ENCODE measurements at regions not wholly inside any gene's neighbourhood (a gene's known extent, or its start where the extent isn't known, plus 50 kb on each side); places are given as distances from the start of the nearest gene placed in this dataset.
A peak's percentile ranks its signal among the peaks of the same experiment; 100 is the strongest.

- H3K4me3 ChIP-seq (ENCODE audit: low read length), result no peak overlapping the region
- H3K9me3 ChIP-seq (ENCODE audit: control insufficient read depth, low read length), result no peaks in the 10 kb centered on the region
- DNase-seq (ENCODE audit: low read depth), result no peak
- H3K36me3 ChIP-seq (ENCODE audit: control insufficient read depth, insufficient read depth, low read length, severe bottlenecking), result no peaks in the 10 kb centered on the region
- H3K27me3 ChIP-seq (replicated peaks; ENCODE audit: control insufficient read depth, insufficient read depth, low read length), result no peaks in the 10 kb centered on the region
- no peaks in the 10 kb centered on the region for H3K4me1 ChIP-seq (ENCODE audit: control insufficient read depth, insufficient read depth, low read length)
- no peak overlapping the region for H3K9ac ChIP-seq (ENCODE audit: low read length)
These were observed 279.9 kb upstream of the UMPS start for GRCh38 chr3:124450366-124450765.

- H3K4me1 ChIP-seq (ENCODE audit: control insufficient read depth, insufficient read depth, low read length), result peaks cover 3% of the 10 kb centered on the region
These were observed 278.5 kb upstream of the UMPS start for GRCh38 chr3:124451630-124452317.

GRCh38 chr3:124453189-124453588 lies 277.1 kb upstream of the UMPS start:
- H3K27me3 ChIP-seq (replicated peaks; ENCODE audit: control insufficient read depth, insufficient read depth, low read length), result no peaks in the 10 kb centered on the region
- DNase-seq (ENCODE audit: low read depth), result no peak

More at GRCh38 chr3:124451630-124452317, 278.5 kb upstream of the UMPS start:
- no peak for DNase-seq (ENCODE audit: low read depth)
- Histone ChIP-seq H3K36me3 (ENCODE audit: control insufficient read depth, insufficient read depth, low read length, severe bottlenecking) (no peaks in the 10 kb centered on the region), H3K9ac (ENCODE audit: low read length) (no peak overlapping the region), H3K27me3 (replicated peaks; ENCODE audit: control insufficient read depth, insufficient read depth, low read length) (no peaks in the 10 kb centered on the region), H3K9me3 (ENCODE audit: control insufficient read depth, low read length) (no peaks in the 10 kb centered on the region), H3K4me3 (ENCODE audit: low read length) (no peak overlapping the region)

GRCh38 chr3:124455891-124456290 lies 274.4 kb upstream of the UMPS start:
- DNase-seq (ENCODE audit: low read depth), result peak; percentile 6
- Histone ChIP-seq H3K4me1 (ENCODE audit: control insufficient read depth, insufficient read depth, low read length) (peaks cover 3% of the 10 kb centered on the region), H3K27me3 (replicated peaks; ENCODE audit: control insufficient read depth, insufficient read depth, low read length) (no peaks in the 10 kb centered on the region), H3K36me3 (ENCODE audit: control insufficient read depth, insufficient read depth, low read length, severe bottlenecking) (no peaks in the 10 kb centered on the region), H3K9ac (ENCODE audit: low read length) (no peak overlapping the region), H3K4me3 (ENCODE audit: low read length) (no peak overlapping the region), H3K9me3 (ENCODE audit: control insufficient read depth, low read length) (no peaks in the 10 kb centered on the region)

More at GRCh38 chr3:124453189-124453588, 277.1 kb upstream of the UMPS start:
- Histone ChIP-seq H3K4me3 (ENCODE audit: low read length) (no peak overlapping the region), H3K36me3 (ENCODE audit: control insufficient read depth, insufficient read depth, low read length, severe bottlenecking) (no peaks in the 10 kb centered on the region), H3K9me3 (ENCODE audit: control insufficient read depth, low read length) (no peaks in the 10 kb centered on the region), H3K9ac (ENCODE audit: low read length) (no peak overlapping the region), H3K4me1 (ENCODE audit: control insufficient read depth, insufficient read depth, low read length) (peaks cover 3% of the 10 kb centered on the region)

GRCh38 chr3:124456506-124456905 lies 273.7 kb upstream of the UMPS start:
- peaks cover 3% of the 10 kb centered on the region for H3K4me1 ChIP-seq (ENCODE audit: control insufficient read depth, insufficient read depth, low read length)
- H3K9me3 ChIP-seq (ENCODE audit: control insufficient read depth, low read length), result no peaks in the 10 kb centered on the region
- no peak overlapping the region for H3K9ac ChIP-seq (ENCODE audit: low read length)
- DNase-seq (ENCODE audit: low read depth), result no peak
- H3K27me3 ChIP-seq (replicated peaks; ENCODE audit: control insufficient read depth, insufficient read depth, low read length), result no peaks in the 10 kb centered on the region
- H3K4me3 ChIP-seq (ENCODE audit: low read length), result no peak overlapping the region
- H3K36me3 ChIP-seq (ENCODE audit: control insufficient read depth, insufficient read depth, low read length, severe bottlenecking), result no peaks in the 10 kb centered on the region

GRCh38 chr3:124459678-124460077 lies 270.6 kb upstream of the UMPS start:
- Histone ChIP-seq H3K36me3 (ENCODE audit: control insufficient read depth, insufficient read depth, low read length, severe bottlenecking) (no peaks in the 10 kb centered on the region), H3K27me3 (replicated peaks; ENCODE audit: control insufficient read depth, insufficient read depth, low read length) (no peaks in the 10 kb centered on the region), H3K9ac (ENCODE audit: low read length) (no peak overlapping the region), H3K4me1 (ENCODE audit: control insufficient read depth, insufficient read depth, low read length) (peaks cover 3% of the 10 kb centered on the region), H3K4me3 (ENCODE audit: low read length) (no peak overlapping the region), H3K9me3 (ENCODE audit: control insufficient read depth, low read length) (no peaks in the 10 kb centered on the region)
- no peak for DNase-seq (ENCODE audit: low read depth)

GRCh38 chr3:124461126-124461525 lies 269.1 kb upstream of the UMPS start:
- no peak overlapping the region for H3K4me3 ChIP-seq (ENCODE audit: low read length)
- H3K36me3 ChIP-seq (ENCODE audit: control insufficient read depth, insufficient read depth, low read length, severe bottlenecking), result no peaks in the 10 kb centered on the region
- no peaks in the 10 kb centered on the region for H3K27me3 ChIP-seq (replicated peaks; ENCODE audit: control insufficient read depth, insufficient read depth, low read length)
- no peak for DNase-seq (ENCODE audit: low read depth)
- no peak overlapping the region for H3K9ac ChIP-seq (ENCODE audit: low read length)
- H3K9me3 ChIP-seq (ENCODE audit: control insufficient read depth, low read length), result no peaks in the 10 kb centered on the region
- no peaks in the 10 kb centered on the region for H3K4me1 ChIP-seq (ENCODE audit: control insufficient read depth, insufficient read depth, low read length)

GRCh38 chr3:124461838-124462632 lies 268.2 kb upstream of the UMPS start:
- H3K4me3 ChIP-seq (ENCODE audit: low read length), result no peak overlapping the region
- no peaks in the 10 kb centered on the region for H3K9me3 ChIP-seq (ENCODE audit: control insufficient read depth, low read length)
- no peaks in the 10 kb centered on the region for H3K36me3 ChIP-seq (ENCODE audit: control insufficient read depth, insufficient read depth, low read length, severe bottlenecking)
- no peak for DNase-seq (ENCODE audit: low read depth)
- no peak overlapping the region for H3K9ac ChIP-seq (ENCODE audit: low read length)
- no peaks in the 10 kb centered on the region for H3K4me1 ChIP-seq (ENCODE audit: control insufficient read depth, insufficient read depth, low read length)
- H3K27me3 ChIP-seq (replicated peaks; ENCODE audit: control insufficient read depth, insufficient read depth, low read length), result peaks cover 1% of the 10 kb centered on the region

- no peaks in the 10 kb centered on the region for H3K36me3 ChIP-seq (ENCODE audit: control insufficient read depth, insufficient read depth, low read length, severe bottlenecking)
- no peaks in the 10 kb centered on the region for H3K4me1 ChIP-seq (ENCODE audit: control insufficient read depth, insufficient read depth, low read length)
- H3K9ac ChIP-seq (ENCODE audit: low read length), result no peak overlapping the region
- no peak for DNase-seq (ENCODE audit: low read depth)
- H3K9me3 ChIP-seq (ENCODE audit: control insufficient read depth, low read length), result no peaks in the 10 kb centered on the region
- H3K27me3 ChIP-seq (replicated peaks; ENCODE audit: control insufficient read depth, insufficient read depth, low read length), result peaks cover 4% of the 10 kb centered on the region
- H3K4me3 ChIP-seq (ENCODE audit: low read length), result no peak overlapping the region
These were observed 267.0 kb upstream of the UMPS start for GRCh38 chr3:124463234-124463633.

- DNase-seq (ENCODE audit: low read depth), result peak; percentile 76
- H3K9ac ChIP-seq (ENCODE audit: low read length), result no peak overlapping the region
- H3K4me3 ChIP-seq (ENCODE audit: low read length), result no peak overlapping the region
- H3K36me3 ChIP-seq (ENCODE audit: control insufficient read depth, insufficient read depth, low read length, severe bottlenecking), result no peaks in the 10 kb centered on the region
- no peaks in the 10 kb centered on the region for H3K4me1 ChIP-seq (ENCODE audit: control insufficient read depth, insufficient read depth, low read length)
- no peaks in the 10 kb centered on the region for H3K9me3 ChIP-seq (ENCODE audit: control insufficient read depth, low read length)
- peaks cover 4% of the 10 kb centered on the region for H3K27me3 ChIP-seq (replicated peaks; ENCODE audit: control insufficient read depth, insufficient read depth, low read length)
These were observed 262.0 kb upstream of the UMPS start for GRCh38 chr3:124467980-124468902.

GRCh38 chr3:124469555-124469954 lies 260.7 kb upstream of the UMPS start:
- H3K9me3 ChIP-seq (ENCODE audit: control insufficient read depth, low read length), result no peaks in the 10 kb centered on the region
- DNase-seq (ENCODE audit: low read depth), result no peak
- no peaks in the 10 kb centered on the region for H3K36me3 ChIP-seq (ENCODE audit: control insufficient read depth, insufficient read depth, low read length, severe bottlenecking)
- H3K9ac ChIP-seq (ENCODE audit: low read length), result no peak overlapping the region
- no peaks in the 10 kb centered on the region for H3K4me1 ChIP-seq (ENCODE audit: control insufficient read depth, insufficient read depth, low read length)
- peaks cover 4% of the 10 kb centered on the region for H3K27me3 ChIP-seq (replicated peaks; ENCODE audit: control insufficient read depth, insufficient read depth, low read length)
- no peak overlapping the region for H3K4me3 ChIP-seq (ENCODE audit: low read length)

Data from adipocyte (in vitro differentiated cells).